GM21825 (cell line): ENCODE measurements at regions not wholly inside any gene's neighbourhood (a gene's known extent, or its start where the extent isn't known, plus 50 kb on each side); places are given as distances from the start of the nearest gene placed in this dataset.
"Not testable (repeated sequence)": the region's sequence is repeated elsewhere in the genome, so short reads cannot be mapped to it uniquely, and the experiment has no call there.

ENCODE experiments used
- ATAC-seq: cut with Tn5 transposase; IDR thresholded peaks from one replicate; pipeline ENCODE4 v1.9.1; 2021; ENCODE audit warnings: mild to moderate bottlenecking, moderate library complexity; ENCODE audit not compliant: unreplicated experiment

DNA sequence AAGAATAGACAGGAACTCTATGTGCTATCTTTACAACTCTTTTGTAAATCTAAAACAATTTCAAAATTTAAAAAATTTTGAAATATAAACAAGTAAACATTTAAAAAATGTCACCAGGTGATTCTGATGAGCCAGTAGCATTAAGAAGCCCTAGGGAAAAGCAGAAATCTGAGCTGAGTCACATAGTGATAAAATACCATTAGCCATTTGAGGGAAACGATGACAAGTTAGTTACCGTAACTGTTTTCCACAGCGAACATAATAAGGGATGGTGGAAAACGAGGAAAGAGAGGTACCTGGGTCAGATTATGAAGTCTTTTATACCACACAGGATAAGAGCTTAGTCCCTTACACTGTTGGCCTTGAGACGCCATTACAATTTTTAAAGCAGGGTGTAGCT, 55.5 kb downstream of the PRR15 start:
- ATAC-seq, result no peak

DNA sequence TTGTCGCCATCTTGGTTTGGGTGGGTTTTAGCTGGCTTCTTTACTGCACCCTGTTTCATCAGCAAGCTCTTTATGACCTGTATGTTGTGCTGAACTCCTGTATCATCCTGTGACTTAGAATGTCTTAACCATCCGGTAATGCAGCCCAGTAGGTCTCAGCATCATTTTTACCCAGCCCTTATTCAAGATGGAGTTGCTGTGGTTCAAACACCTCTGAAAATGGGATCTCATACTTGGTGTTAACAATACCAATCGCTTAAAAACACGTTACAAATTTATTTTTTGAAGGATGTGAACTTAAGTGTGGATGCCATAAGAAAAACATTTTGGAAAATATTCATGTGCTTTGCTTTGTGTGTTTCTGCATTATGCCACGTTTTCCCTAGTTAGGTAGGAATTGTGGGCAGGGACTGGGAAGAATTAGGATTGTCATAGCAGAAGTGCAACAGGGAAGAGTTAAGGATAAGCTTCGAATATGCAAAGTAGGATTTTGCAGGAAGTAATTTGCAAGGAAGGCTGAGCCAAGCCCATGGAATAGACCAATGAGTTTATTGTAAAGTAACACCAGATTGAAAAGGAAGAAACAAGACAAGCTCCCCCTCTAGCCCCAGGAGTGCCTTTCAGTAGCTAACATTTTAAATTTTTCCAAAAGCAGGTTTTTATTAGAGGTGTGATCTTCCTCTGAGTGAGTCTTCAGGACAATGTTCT, 56.4 kb downstream of the PRR15 start:
- no peak for ATAC-seq

DNA sequence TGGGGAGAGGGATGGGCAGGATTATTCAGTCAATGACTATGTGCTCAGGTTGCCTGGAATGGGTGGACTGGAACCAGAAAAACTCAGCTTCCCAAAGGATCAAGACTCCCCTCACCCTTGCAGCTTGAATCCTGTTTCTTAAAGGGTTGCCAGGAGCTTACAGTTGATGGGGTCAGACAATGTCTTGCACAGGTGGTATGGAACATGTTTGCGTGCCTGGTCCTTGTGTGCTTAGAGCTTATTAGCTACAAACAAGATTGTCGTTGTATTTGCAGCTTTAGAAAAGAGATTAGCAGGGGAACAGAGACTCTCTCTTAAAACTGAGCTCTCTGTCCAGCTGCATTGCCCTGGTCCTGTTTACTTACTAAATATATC, 56.9 kb downstream of the PRR15 start:
- ATAC-seq, result no peak

DNA sequence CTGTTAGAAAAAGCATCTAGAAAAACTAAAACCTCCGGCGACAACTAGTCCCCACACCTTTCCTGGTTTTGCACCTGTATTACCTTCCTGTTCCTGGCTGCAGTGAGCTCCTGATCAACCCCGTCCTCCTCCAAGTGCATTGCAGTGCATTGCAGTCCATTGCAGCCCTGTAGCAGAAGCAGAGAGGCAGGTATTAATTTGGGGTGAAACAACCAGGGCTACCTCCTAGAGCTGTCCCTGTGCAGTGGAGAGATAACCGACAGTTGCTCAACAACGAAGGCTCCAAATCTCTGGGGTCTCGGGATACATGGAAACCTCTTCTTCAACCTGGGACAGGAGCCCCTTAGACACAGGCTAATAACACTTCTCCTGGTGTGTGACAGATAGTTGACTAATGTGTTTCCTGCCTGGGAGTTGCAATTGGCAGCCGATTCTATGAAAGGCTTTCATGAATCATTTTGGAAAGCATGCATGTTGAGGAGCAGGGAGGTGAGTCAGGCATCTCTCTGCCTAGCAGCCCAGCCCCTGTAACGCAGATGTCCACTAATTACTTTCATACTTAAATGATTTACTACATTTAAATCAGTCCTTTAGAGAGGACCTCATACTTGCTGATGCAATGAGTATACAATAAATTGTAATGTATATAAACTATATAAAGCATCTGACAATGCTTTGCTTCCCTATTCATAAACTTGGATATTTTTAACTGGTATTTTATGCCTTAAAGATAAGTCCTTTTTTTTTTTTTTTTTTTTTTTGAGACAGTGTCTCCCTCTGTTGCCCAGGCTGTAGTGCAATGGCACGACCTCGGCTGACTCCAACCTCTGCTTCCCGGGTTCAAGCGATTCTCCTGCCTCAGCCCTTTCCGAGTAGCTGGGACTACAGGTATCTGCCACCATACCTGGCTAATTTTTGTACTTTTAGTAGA, 59.0 kb downstream of the PRR15 start:
- ATAC-seq, result no peak

DNA sequence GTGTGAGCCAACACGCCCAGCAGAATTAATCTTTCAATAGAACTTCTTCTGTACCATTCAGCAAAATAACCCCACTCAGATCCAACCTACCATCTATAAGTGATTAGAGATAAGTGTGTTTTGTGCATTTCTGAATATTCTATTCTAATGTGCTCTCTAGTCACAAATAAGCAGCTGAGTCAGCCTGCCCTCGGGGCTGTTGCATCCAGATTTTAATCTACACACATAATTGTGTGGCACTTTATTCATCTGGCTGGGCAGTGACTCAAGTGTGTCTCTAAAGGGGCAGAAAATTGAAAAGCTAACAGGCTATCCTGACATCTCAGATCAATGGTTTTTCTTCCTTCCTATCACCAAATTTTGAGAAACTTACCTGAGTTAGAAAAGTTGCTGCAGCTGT, 60.3 kb downstream of the PRR15 start:
- no peak for ATAC-seq

DNA sequence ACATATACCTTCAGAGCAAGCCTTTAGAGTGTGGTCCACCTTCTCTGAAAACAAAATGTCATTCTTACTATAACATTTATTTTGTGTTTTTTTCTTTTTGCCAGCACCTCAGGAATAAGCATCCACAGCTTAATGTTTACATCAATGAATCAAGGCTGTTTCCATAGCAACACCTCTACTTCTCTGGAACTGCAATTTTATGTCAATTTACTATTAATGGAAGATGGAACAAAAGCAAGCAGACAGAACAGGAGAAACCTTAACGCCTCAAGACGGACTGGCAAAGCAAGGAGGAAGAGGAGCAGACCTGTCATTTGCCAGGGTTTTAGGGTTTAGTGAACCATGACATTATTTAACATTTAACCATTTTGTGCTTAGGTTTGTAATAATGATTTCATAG, 63.1 kb downstream of the PRR15 start:
- no peak for ATAC-seq

DNA sequence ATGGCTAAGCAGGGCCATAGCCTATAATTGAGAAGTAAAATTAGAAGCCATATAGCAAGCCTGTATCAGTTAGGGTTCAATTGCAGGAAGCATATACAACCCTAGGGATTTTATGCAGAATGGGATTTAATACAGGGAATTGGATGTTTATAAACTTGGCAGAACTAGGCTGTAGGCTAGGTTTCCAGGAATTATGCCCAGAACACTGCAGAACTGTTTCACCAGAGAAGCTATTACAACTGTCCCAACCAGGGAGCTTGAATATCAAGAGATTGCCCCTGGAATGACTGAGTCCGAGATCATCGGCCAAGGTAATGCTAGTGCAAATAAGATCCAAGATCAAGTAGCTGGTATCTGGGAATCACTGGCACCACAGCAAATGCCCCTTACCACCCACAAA, 64.0 kb downstream of the PRR15 start:
- ATAC-seq, result no peak

DNA sequence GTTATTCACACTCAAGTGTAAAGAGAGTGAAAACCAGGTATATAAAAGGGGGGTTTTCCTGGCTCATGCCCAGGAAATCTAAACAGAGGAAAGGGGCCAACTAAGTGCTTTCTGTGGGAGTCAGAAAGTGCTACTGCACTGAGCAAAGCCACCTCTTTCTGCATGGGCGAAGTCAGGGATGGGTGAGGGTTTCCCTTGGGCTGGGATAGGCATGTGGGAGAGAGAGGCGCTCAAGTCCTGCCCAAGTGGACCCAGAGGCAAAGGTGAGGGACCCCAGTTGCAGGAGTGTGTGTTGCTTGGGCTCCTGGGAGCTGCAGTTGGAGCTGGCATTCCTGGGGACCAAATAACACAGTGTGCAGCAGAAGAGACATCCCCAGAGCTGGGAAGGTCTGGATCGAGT, 65.9 kb downstream of the PRR15 start:
- no peak for ATAC-seq

DNA sequence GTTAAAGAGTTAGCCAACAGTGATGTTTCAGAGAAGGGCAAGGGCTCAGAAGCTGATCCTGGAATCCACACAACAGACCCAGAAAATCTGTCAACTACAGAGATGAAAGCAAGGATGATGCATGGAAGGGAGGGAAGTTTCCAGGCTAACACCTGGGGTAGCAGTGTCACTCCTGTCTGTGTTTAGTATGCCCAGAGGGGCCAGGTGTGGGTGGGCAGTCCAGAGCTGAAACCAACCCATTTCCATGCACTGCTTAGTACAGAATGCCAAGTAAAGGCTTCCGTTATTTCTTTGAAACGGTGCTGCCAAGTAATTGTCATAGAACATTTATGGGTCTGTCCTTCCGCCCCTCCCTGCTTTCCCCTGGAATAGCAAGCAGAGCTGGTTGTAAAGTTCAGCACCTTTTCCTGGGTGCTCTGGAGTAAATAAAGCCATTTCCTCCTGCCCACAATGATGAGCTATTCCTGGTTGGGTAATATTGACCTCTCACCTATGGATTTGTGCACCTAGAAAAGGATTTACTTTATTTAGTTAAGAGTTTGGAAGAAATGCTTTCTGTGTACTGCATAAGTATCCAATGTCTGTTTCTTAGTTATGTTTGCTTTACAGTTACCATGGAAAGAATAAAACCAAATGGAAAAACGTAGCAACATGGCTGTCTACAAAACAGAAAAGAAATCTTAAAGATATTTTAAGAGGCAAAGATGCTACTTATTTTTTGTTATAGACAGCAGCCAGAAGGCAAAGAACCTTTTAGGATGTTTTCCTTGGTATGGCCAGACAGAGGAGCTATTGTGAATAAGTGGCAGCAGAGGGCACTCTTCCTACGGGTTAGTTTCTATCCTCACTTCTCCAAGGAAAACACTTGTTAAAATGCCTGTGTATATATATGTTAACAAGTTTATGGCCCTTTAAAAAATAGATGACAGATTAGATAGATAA, 71.7 kb downstream of the PRR15 start:
- not testable (repeated sequence) for ATAC-seq

DNA sequence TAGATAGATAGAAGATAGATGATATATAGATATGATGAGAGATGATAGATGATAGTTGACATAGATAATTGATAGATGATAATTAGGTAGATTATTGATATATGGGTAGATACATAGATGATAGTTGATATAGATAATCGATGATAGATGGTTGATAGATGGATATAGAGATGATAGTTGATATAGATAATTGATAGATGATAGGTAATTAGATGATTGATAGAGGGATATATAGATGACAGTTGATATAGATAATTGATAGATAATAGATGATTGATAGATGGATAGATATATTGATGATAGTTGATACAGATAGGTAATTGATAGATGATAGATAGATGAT, 72.3 kb downstream of the PRR15 start:
- ATAC-seq, result no peak

DNA sequence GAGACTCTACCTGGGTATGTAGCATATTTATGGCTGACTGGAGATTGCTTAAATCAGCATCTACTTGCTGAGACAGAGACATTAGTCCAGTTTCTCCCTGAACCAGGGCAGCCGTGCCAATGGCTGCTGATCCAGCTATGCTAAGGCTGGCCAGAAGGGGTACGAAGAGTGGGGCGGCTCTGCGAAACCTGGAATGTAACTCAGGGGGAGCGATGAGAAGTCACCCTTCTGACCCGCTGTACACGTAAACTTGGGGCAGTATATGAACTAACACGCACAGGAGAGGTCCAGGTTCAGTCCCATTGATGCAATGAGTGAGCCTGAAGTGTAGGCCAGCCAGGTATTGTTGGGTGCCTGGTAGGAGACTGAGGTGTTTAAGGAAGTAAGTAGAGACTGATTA, 73.7 kb downstream of the PRR15 start:
- no peak for ATAC-seq

DNA sequence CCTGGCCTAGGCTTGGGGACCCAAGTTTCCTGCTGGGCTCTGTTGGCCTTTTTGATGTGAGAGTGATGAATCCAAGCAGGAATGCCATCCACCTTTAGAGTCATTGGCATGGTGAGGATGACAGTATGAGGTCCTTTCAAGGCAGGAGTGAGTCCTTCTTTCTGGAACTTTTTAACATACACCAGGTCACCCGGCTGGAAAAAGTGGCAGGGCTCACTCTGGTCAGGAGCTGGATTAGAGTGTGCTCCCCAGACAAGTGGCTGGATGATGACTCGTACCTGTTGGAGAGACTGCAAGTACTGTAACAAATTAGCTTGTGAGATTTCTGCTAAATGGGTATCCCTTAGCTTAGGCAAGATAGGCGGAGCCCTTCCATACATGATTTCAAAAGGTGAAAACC, 75.2 kb downstream of the PRR15 start:
- not testable (repeated sequence) for ATAC-seq

DNA sequence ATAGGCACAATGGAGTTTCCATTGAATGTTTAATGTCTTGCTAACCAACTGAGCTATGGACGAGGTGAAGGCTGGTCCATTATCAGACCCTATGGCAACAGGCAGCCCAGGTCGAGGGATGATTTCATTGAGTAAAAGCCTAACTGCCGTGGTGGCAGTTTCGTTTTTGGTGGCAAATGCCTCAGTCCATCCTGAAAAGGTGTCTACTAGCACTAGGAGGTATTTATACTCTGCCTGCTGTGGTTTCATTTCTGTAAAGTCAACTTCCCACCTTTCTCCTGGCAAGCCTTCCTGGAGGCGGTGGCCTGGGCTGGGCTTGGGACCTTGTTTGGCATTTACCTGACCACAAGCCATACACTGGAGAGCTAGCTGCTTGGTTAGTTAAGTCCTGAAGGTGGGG, 75.8 kb downstream of the PRR15 start:
- ATAC-seq, result no peak

DNA sequence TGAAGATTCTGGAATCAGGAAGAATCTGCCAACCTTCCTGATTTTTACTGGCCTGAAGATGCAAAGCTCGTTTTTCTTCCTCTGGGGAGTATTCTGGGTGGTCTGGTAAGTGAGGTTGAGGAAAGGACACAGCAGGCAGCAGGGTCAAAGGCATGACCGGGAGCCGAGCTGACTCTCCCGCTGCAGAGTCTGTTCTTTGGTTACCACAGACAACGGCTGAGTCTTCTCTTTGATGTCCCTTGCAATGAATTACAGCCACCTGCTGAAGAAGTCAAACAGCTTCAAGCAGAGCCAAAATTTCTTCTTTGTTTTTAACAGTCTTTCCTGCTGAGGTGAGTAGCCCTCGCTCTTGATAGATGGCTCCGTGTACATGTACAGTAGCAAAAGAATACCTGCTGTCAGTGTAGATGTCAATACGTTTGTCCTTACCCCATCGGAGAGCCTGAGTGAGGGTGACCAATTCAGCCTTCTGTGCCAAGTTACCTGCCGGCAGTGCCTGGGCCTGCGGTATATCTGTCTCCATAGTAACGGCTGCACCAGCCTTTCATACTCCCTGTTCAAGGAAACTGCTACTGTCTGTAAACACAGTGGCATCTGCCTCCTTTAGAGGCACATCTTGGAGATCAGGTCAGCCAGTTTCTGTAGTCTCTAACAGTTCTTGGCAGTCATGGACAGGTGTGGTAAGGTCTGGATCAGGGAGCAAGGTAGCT, 76.4 kb downstream of the PRR15 start:
- no peak for ATAC-seq

DNA sequence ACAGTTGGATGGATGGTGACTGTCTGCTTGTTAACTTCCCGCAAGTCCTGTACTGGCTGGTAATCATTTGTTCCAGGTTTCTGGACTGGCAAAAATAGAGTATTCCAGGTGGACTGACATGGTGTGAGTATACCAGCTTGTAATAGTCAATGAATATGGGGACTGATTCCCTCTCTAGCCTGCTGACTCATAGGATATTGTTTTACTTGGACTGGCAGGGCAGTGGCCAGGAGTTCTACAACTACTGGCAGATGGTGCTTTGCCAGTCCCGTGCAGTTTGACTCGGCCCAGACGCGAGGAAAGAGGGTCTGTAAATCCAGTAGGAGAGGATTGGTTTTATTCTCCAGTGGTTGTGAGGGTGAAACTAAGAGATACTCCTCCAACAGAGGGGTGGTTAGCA, 78.0 kb downstream of the PRR15 start:
- ATAC-seq, result no peak

DNA sequence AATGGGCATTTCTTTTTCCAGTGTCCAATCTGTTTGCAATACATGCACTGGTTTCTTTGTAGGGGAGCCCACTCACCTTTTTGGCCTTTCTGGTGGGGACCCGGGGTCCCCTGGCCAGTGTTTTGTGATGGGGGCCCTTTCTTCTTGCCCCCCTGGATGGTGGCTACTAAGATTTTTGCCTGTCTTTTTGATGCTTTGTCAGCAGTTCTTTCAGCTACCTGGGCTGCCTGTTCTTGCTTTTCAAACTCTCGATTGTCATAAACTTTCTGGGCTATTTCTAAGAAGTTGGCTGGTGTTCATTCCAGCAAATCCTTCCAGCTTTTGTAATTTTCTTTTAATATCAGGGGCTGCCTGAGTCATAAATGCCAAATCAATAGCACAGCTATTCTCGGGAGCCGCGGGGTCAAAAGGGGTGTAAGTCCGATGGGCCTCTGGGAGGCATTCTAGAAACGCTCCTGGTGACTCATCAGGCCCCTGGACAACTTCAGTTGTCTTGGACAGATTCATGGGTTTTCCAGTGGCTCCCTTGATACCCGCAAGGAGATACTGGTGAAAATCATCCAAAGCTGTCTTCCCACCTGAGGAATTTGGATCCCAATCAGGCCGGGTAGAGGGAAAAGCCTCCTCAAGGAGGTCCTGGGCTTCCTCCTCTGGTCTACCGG, 79.0 kb downstream of the PRR15 start:
- no peak for ATAC-seq

DNA sequence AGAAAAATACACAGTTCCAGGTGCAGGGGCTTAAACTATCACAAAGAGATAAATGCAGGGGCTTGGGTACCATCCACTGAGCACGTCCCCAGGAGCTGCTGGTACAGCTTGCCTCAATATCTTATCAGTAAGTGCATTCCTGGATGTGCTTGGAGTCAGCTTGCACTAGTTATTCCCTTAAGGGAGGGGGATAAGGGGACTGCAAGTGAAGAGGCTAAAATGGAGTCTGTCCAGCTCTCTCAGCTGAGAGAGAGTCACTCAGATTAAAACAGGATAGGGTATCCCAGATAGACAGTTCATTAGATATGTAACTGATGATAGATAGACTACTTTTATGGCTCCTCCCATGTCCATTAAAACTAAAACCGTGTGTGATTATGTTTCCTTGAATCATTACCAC, 82.5 kb downstream of the PRR15 start:
- ATAC-seq, result not testable (repeated sequence)

DNA sequence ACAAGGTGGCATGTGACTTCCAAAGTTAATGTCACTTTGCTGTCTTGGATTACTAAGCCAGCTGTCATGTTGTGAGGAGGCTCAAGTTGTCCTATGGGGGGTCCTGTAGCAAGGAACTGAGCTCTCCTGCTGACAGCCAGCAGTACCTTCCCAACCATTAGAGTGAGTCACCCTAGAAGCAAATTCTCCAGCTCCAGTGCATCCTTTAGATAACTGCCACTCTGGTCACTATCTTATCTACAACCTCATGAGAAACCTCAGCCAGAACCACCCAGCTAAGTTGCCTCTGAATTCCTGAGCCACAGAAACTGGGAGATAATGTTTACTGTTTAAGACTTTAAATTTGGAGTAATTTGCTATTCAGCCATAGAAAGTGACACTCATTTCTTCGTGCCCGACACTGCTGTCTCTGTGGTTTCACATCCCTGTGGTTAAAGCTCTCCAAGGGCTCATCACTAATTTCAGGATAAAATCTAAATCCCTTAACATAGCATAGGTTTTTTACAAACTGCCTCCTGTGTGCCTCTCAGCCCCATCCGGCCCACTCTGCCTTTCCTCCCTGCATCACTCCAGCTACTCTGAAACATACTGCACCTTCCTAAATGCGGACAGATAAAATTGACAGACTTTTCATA, 83.5 kb downstream of the PRR15 start:
- ATAC-seq, result no peak

DNA sequence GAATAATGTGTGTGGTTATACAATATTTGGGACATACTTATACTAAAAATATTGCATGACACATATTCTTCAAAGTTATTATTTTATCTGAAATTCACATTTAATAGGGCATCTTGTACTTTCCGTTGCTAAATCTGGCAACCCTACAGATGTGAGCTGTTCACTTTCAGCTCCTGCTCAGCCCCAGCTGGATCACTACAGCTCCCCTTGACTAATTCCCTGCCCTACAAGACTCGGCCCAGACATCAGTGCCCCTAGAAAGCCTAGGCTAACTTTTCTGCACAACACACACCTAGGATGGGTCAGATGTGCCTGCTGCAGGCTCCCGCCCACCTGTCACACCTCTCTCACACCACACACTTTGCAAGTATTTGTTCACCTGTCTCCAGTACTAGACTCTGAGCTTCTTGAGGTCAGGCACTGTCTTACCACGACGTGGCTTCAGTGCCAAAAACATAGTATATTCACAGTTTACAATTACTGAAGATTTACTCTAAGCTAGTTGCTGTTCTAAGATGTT, 84.1 kb downstream of the PRR15 start:
- not testable (repeated sequence) for ATAC-seq
